ENCODE measurements at regions not wholly inside any gene's neighbourhood (a gene's known extent, or its start where the extent isn't known, plus 50 kb on each side); places are given as distances from the start of the nearest gene placed in this dataset.

- WGBS, 2 donors, result 78 to 82% methylated on average over 6 of the region's 6 CpGs
- H3K27ac ChIP-seq, result no peak overlapping the region
- no peaks in the 10 kb centered on the region for H3K4me1 ChIP-seq
- H3K27me3 ChIP-seq, result no peaks in the 10 kb centered on the region
- no peak for TF ChIP-seq CTCF (IDR thresholded peaks at IDR 0.05)
- no peaks in the 10 kb centered on the region for H3K36me3 ChIP-seq
- no peaks in the 10 kb centered on the region for H3K9me3 ChIP-seq
- DNase-seq, result no peak
- H3K4me3 ChIP-seq, result no peak overlapping the region
- no peak for ATAC-seq (ENCODE audit: low FRiP score in 2 of 2)
These were observed 183.1 kb upstream of the CCDC68 start for GRCh38 chr18:55142410-55142809.

GRCh38 chr18:55141318-55141717 is 182.1 kb upstream of the CCDC68 start:
- H3K36me3 ChIP-seq, result no peaks in the 10 kb centered on the region
- no peak for TF ChIP-seq EP300 (IDR thresholded peaks at IDR 0.05)
- TF ChIP-seq POLR2A (IDR thresholded peaks at IDR 0.05), result no peak
- TF ChIP-seq CTCF (IDR thresholded peaks at IDR 0.05), result no peak
- no peak for TF ChIP-seq POLR2AphosphoS5 (IDR thresholded peaks at IDR 0.05)
- no peak overlapping the region for H3K27ac ChIP-seq
- no peaks in the 10 kb centered on the region for H3K4me1 ChIP-seq
- H3K9me3 ChIP-seq, result no peaks in the 10 kb centered on the region
- 90 to 91% methylated on average over 4 of the region's 4 CpGs for WGBS, 2 donors
- H3K4me3 ChIP-seq, result no peak overlapping the region
- DNase-seq, result no peak
- H3K27me3 ChIP-seq, result no peaks in the 10 kb centered on the region
- no peak for ATAC-seq (ENCODE audit: low FRiP score in 2 of 2)

GRCh38 chr18:55139836-55140235 is 180.6 kb upstream of the CCDC68 start:
- H3K27ac ChIP-seq, result no peak overlapping the region
- 72 to 93% methylated on average over 4 of the region's 4 CpGs for WGBS, 2 donors
- no peak for TF ChIP-seq POLR2A (IDR thresholded peaks at IDR 0.05)
- TF ChIP-seq EP300 (IDR thresholded peaks at IDR 0.05), result no peak
- no peak for TF ChIP-seq POLR2AphosphoS5 (IDR thresholded peaks at IDR 0.05)
- TF ChIP-seq CTCF (IDR thresholded peaks at IDR 0.05), result no peak
- ATAC-seq (ENCODE audit: low FRiP score in 2 of 2) (no peak), DNase-seq (no peak)
- H3K4me3 ChIP-seq, result no peak overlapping the region
- no peaks in the 10 kb centered on the region for H3K36me3 ChIP-seq
- H3K4me1 ChIP-seq, result no peaks in the 10 kb centered on the region
- no peaks in the 10 kb centered on the region for H3K27me3 ChIP-seq
- H3K9me3 ChIP-seq, result no peaks in the 10 kb centered on the region

GRCh38 chr18:55139307-55139706 is 180.0 kb upstream of the CCDC68 start:
- H3K27me3 ChIP-seq, result no peaks in the 10 kb centered on the region
- DNase-seq, result no peak
- no peaks in the 10 kb centered on the region for H3K9me3 ChIP-seq

More at GRCh38 chr18:55139307-55139706, 180.0 kb upstream of the CCDC68 start:
- Histone ChIP-seq H3K27ac (no peak overlapping the region), H3K36me3 (no peaks in the 10 kb centered on the region), H3K4me3 (no peak overlapping the region), H3K4me1 (no peaks in the 10 kb centered on the region)
- ATAC-seq (ENCODE audit: low FRiP score in 2 of 2), result no peak
- TF ChIP-seq CTCF (IDR thresholded peaks at IDR 0.05), result no peak
- TF ChIP-seq POLR2A (IDR thresholded peaks at IDR 0.05), result no peak
- no peak for TF ChIP-seq EP300 (IDR thresholded peaks at IDR 0.05)
- TF ChIP-seq POLR2AphosphoS5 (IDR thresholded peaks at IDR 0.05), result no peak
